ENCODE measurements at regions not wholly inside any gene's neighbourhood (a gene's known extent, or its start where the extent isn't known, plus 50 kb on each side); places are given as distances from the start of the nearest gene placed in this dataset.
A peak's percentile ranks its signal among the peaks of the same experiment; 100 is the strongest.
"Not testable (repeated sequence)": the region's sequence is repeated elsewhere in the genome, so short reads cannot be mapped to it uniquely, and the experiment has no call there.

DNA sequence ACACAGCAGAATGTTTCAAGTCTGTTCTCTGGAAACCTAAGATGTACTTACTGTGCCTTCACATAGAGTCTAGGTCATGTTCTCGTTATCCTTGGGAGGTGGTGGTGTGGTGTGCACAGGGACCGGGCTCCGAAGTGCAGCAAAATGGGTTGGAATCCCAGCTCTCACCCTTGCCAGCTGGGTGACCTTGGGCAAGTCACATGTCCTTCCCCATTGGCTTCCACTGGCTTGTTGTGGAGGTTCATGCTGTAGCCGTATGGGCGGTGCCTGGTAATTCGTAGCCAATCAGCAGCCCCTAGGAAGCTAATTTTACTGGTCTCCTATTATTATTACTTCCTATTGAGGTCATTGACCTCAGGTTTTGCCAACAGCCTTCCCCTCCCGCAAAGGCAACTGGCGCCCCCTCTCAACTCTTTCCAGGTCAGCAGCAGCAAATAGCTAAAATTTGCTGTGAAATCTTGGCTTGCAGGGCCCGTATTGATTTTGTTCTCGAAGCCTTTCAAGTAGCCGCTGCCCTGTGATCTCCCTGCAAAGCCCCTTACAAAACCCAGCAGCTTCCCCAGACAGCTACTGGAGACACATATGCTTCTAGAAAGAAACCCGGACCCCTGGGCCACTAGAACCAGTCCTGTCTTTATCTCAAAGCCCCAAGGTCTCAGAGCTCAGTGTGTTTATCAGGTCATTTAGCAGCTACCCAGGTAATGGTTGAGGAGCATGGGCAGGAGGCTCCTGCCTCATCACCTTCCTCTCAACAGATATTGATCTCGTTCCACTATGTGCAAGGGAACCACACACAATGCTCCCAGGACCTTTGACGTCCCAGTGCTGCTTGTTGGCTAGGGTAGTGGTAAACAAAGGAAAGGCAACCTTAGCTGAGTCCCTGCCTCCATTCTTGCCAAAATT, 66.5 kb upstream of the SLC1A4 start:
- TF ChIP-seq CTCF (conservative IDR thresholded peaks at IDR 0.05; ENCODE audit: low read depth, low read length) (0 out of 2 replicates have a peak, but pooled peaks have one; percentile 10), EZH2 (IDR thresholded peaks at IDR 0.05; ENCODE audit: low read length, unreplicated experiment) (no peak)
- H2AFZ ChIP-seq (ENCODE audit: low read length): no peak overlapping the region
- intact Hi-C loops (cut with micrococcal nuclease): no loop called here
- ATAC-seq: no peak
- H3K9ac ChIP-seq (ENCODE audit: low read length): no peak overlapping the region
- BruUV-seq (replicated peaks): no TSS peak
- no peak overlapping the region for H3K27ac ChIP-seq (ENCODE audit: low read length)
- no peaks in the 10 kb centered on the region for H4K20me1 ChIP-seq (ENCODE audit: low read length)
- H3K4me1 ChIP-seq (ENCODE audit: insufficient read depth, low read length): no peaks in the 10 kb centered on the region; the same call in 1 of the 2 replicates
- ChIA-PET CTCF (interaction anchor here (0.6 kb wide), 1 partner anchor 143 kb away, joined by 11 read pairs; no protein-coding TSS in a partner anchor), POLR2A (ENCODE audit: unreplicated experiment) (no interaction called here)
- no peaks in the 10 kb centered on the region for H3K36me3 ChIP-seq (ENCODE audit: low read depth, low read length)
- H3K9me2 ChIP-seq (replicated peaks; ENCODE audit: low read length): no peaks in the 10 kb centered on the region
- no peaks in the 10 kb centered on the region for H3F3A ChIP-seq (ENCODE audit: low read length, unreplicated experiment)
- H3K4me3 ChIP-seq (ENCODE audit: low read length): no peak overlapping the region
- H3K4me2 ChIP-seq (ENCODE audit: low read length): no peak overlapping the region
- H3K9me3 ChIP-seq (ENCODE audit: low read length): no peaks in the 10 kb centered on the region
- H3K27me3 ChIP-seq (ENCODE audit: low read length): no peaks in the 10 kb centered on the region
- DNase-seq: no peak
- no peaks in the 10 kb centered on the region for H3K79me2 ChIP-seq (ENCODE audit: low read length)

- no peaks in the 10 kb centered on the region for H3K27me3 ChIP-seq (ENCODE audit: low read length)
- H3K27ac ChIP-seq (ENCODE audit: low read length): no peak overlapping the region
- H3K4me3 ChIP-seq (ENCODE audit: low read length): no peak overlapping the region
- H3K9me3 ChIP-seq (ENCODE audit: low read length): no peaks in the 10 kb centered on the region
- TF ChIP-seq EZH2 (IDR thresholded peaks at IDR 0.05; ENCODE audit: low read length, unreplicated experiment): no peak
- no peak for TF ChIP-seq EZH2phosphoT487 (IDR thresholded peaks at IDR 0.05; ENCODE audit: borderline replicate concordance, low read length)
- no peak overlapping the region for H3K4me2 ChIP-seq (ENCODE audit: low read length)
- H3F3A ChIP-seq (ENCODE audit: low read length, unreplicated experiment): no peaks in the 10 kb centered on the region
- POLR2A ChIA-PET (ENCODE audit: unreplicated experiment): no interaction called here
- no peak overlapping the region for H3K9ac ChIP-seq (ENCODE audit: low read length)
- H2AFZ ChIP-seq (ENCODE audit: low read length): no peak overlapping the region
- no peaks in the 10 kb centered on the region for H3K9me2 ChIP-seq (replicated peaks; ENCODE audit: low read length)
- CTCF ChIA-PET: interaction anchor here (0.6 kb wide), 1 partner anchor 143 kb away, joined by 11 read pairs; no protein-coding TSS in a partner anchor
- H3K36me3 ChIP-seq (ENCODE audit: low read depth, low read length): no peaks in the 10 kb centered on the region
- no TSS peak for BruUV-seq (replicated peaks)
- intact Hi-C loops (cut with micrococcal nuclease): no loop called here
- H4K20me1 ChIP-seq (ENCODE audit: low read length): no peaks in the 10 kb centered on the region
- H3K4me1 ChIP-seq (ENCODE audit: insufficient read depth, low read length): no peaks in the 10 kb centered on the region
- ATAC-seq (no peak), DNase-seq (no peak)
- H3K79me2 ChIP-seq (ENCODE audit: low read length): no peaks in the 10 kb centered on the region
Measured at GRCh38 chr2:64923385-64923710, 65.9 kb upstream of the SLC1A4 start.

- CTCF ChIA-PET: no interaction called here
Measured at GRCh38 chr2:64924170-64924934, 64.8 kb upstream of the SLC1A4 start.

DNA sequence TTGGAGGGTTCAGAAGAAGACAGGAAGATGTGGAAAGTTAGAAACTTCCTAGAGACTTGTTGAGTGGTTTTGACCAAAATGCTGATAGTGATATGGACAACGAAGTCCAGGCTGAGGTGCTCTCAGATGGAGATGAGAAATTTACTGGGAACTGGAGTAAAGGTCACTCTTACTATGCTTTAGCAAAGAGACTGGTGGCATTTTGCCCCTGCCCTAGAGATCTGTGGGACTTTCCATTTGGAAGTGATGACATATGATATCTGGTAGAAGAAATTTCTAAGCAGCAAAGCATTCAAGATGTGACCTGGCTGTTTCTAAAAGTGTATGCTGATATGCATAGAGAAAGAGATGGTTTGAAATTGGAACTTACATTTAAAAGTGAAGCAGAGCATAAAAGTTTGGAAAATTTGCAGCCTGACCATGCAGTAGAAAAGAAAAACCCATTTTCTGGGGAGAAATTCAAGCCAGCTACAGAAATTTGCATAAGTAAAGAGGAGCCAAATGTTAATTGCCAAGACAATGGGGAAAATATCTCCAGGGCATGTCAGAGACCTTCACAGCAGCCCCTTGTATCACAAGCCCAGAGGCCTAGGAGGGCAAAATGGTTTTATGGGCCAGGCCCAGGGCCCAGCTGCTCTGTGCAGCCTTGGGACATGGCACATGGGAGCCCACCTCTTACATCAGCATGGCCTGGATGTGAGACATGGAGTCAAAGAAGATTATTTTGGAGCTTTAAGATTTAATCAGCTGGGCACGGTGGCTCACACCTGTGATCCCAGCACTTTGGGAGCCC, 63.1 kb upstream of the SLC1A4 start:
- H3K9me2 ChIP-seq (replicated peaks; ENCODE audit: low read length); H3K79me2 ChIP-seq (ENCODE audit: low read length); POLR2A ChIA-PET (ENCODE audit: unreplicated experiment); H2AFZ ChIP-seq (ENCODE audit: low read length); H3F3A ChIP-seq (ENCODE audit: low read length, unreplicated experiment); intact Hi-C loops (cut with micrococcal nuclease); H3K4me2 ChIP-seq (ENCODE audit: low read length); ATAC-seq; H3K9me3 ChIP-seq (ENCODE audit: low read length); CTCF ChIA-PET; BruUV-seq (replicated peaks); DNase-seq; H3K27ac ChIP-seq (ENCODE audit: low read length); H3K9ac ChIP-seq (ENCODE audit: low read length); H3K4me1 ChIP-seq (ENCODE audit: insufficient read depth, low read length); H3K4me3 ChIP-seq (ENCODE audit: low read length); H4K20me1 ChIP-seq (ENCODE audit: low read length); H3K27me3 ChIP-seq (ENCODE audit: low read length); H3K36me3 ChIP-seq (ENCODE audit: low read depth, low read length): not testable (repeated sequence)

More at GRCh38 chr2:64924170-64924934, 64.8 kb upstream of the SLC1A4 start:
- no peaks in the 10 kb centered on the region for H3K27me3 ChIP-seq (ENCODE audit: low read length)
- no peak overlapping the region for H3K9ac ChIP-seq (ENCODE audit: low read length)
- H3K36me3 ChIP-seq (ENCODE audit: low read depth, low read length): no peaks in the 10 kb centered on the region
- intact Hi-C loops (cut with micrococcal nuclease): no loop called here
- TF ChIP-seq EZH2phosphoT487 (IDR thresholded peaks at IDR 0.05; ENCODE audit: borderline replicate concordance, low read length) (no peak), CTCF (conservative IDR thresholded peaks at IDR 0.05; ENCODE audit: low read depth, low read length) (no peak), EZH2 (IDR thresholded peaks at IDR 0.05; ENCODE audit: low read length, unreplicated experiment) (no peak)
- H4K20me1 ChIP-seq (ENCODE audit: low read length): no peaks in the 10 kb centered on the region
- H3K4me3 ChIP-seq (ENCODE audit: low read length): no peak overlapping the region
- ATAC-seq: no peak
- H3F3A ChIP-seq (ENCODE audit: low read length, unreplicated experiment): no peaks in the 10 kb centered on the region
- H2AFZ ChIP-seq (ENCODE audit: low read length): no peak overlapping the region
- H3K79me2 ChIP-seq (ENCODE audit: low read length): no peaks in the 10 kb centered on the region
- POLR2A ChIA-PET (ENCODE audit: unreplicated experiment): no interaction called here
- H3K27ac ChIP-seq (ENCODE audit: low read length): no peak overlapping the region
- no peaks in the 10 kb centered on the region for H3K4me1 ChIP-seq (ENCODE audit: insufficient read depth, low read length)
- no TSS peak for BruUV-seq (replicated peaks)
- H3K9me2 ChIP-seq (replicated peaks; ENCODE audit: low read length): no peaks in the 10 kb centered on the region
- H3K9me3 ChIP-seq (ENCODE audit: low read length): no peaks in the 10 kb centered on the region
- H3K4me2 ChIP-seq (ENCODE audit: low read length): no peak overlapping the region
- DNase-seq: no peak

Data from PC-3 (cell line).